ENCODE measurements at regions not wholly inside any gene's neighbourhood (a gene's known extent, or its start where the extent isn't known, plus 50 kb on each side); places are given as distances from the start of the nearest gene placed in this dataset.

GRCh38 chr2:137842430-137842829, 121.8 kb upstream of the HNMT start:
- DNase-seq (ENCODE audit: low spot score in 2 of 2) = no peak
- no peak for TF ChIP-seq POLR2AphosphoS5 (IDR thresholded peaks at IDR 0.05)
- TF ChIP-seq POLR2A (IDR thresholded peaks at IDR 0.05) = no peak
- no peak for TF ChIP-seq EP300 (IDR thresholded peaks at IDR 0.05)
- TF ChIP-seq CTCF (IDR thresholded peaks at IDR 0.05) = no peak
- Histone ChIP-seq H3K27ac (no peak overlapping the region), H3K4me3 (no peak overlapping the region), H3K27me3 (no peaks in the 10 kb centered on the region), H3K36me3 (no peaks in the 10 kb centered on the region), H3K4me1 (peaks cover 4% of the 10 kb centered on the region), H3K9me3 (no peaks in the 10 kb centered on the region)

- no peaks in the 10 kb centered on the region for H3K36me3 ChIP-seq
- H3K9me3 ChIP-seq = no peaks in the 10 kb centered on the region
- H3K4me1 ChIP-seq = peaks cover 7% of the 10 kb centered on the region
- no peak overlapping the region for H3K27ac ChIP-seq
- TF ChIP-seq POLR2AphosphoS5 (IDR thresholded peaks at IDR 0.05) (no peak), POLR2A (IDR thresholded peaks at IDR 0.05) (no peak), CTCF (IDR thresholded peaks at IDR 0.05) (no peak), EP300 (IDR thresholded peaks at IDR 0.05) (no peak)
- DNase-seq (ENCODE audit: low spot score in 2 of 2) = no peak
- H3K4me3 ChIP-seq = no peak overlapping the region
- H3K27me3 ChIP-seq = no peaks in the 10 kb centered on the region
- 82% methylated on average over 3 of the region's 3 CpGs for WGBS
These were observed 121.3 kb upstream of the HNMT start for GRCh38 chr2:137842952-137843351.

- H3K27me3 ChIP-seq = no peaks in the 10 kb centered on the region
- DNase-seq (ENCODE audit: low spot score in 2 of 2) = no peak
- TF ChIP-seq POLR2AphosphoS5 (IDR thresholded peaks at IDR 0.05) (no peak), EP300 (IDR thresholded peaks at IDR 0.05) (no peak), CTCF (IDR thresholded peaks at IDR 0.05) (no peak), POLR2A (IDR thresholded peaks at IDR 0.05) (no peak)
- no peaks in the 10 kb centered on the region for H3K9me3 ChIP-seq
- no peak overlapping the region for H3K27ac ChIP-seq
- no peak overlapping the region for H3K4me3 ChIP-seq
- H3K4me1 ChIP-seq = peaks cover 7% of the 10 kb centered on the region
- H3K36me3 ChIP-seq = no peaks in the 10 kb centered on the region
These were observed 118.9 kb upstream of the HNMT start for GRCh38 chr2:137845422-137845821.

GRCh38 chr2:137846993-137847392, 117.3 kb upstream of the HNMT start:
- no peak for DNase-seq (ENCODE audit: low spot score in 2 of 2)
- Histone ChIP-seq H3K9me3 (no peaks in the 10 kb centered on the region), H3K4me3 (no peak overlapping the region), H3K4me1 (peaks cover 7% of the 10 kb centered on the region), H3K27me3 (no peaks in the 10 kb centered on the region), H3K36me3 (no peaks in the 10 kb centered on the region), H3K27ac (no peak overlapping the region)
- no peak for TF ChIP-seq POLR2A (IDR thresholded peaks at IDR 0.05)
- TF ChIP-seq POLR2AphosphoS5 (IDR thresholded peaks at IDR 0.05) = no peak
- no peak for TF ChIP-seq EP300 (IDR thresholded peaks at IDR 0.05)
- no peak for TF ChIP-seq CTCF (IDR thresholded peaks at IDR 0.05)
- WGBS = 45% methylated on average over 2 of the region's 2 CpGs

GRCh38 chr2:137847443-137847842, 116.8 kb upstream of the HNMT start:
- no peak overlapping the region for H3K27ac ChIP-seq
- no peak overlapping the region for H3K4me3 ChIP-seq
- peaks cover 7% of the 10 kb centered on the region for H3K4me1 ChIP-seq
- no peaks in the 10 kb centered on the region for H3K27me3 ChIP-seq
- H3K9me3 ChIP-seq = no peaks in the 10 kb centered on the region
- no peak for DNase-seq (ENCODE audit: low spot score in 2 of 2)
- TF ChIP-seq POLR2AphosphoS5 (IDR thresholded peaks at IDR 0.05) = no peak
- no peak for TF ChIP-seq CTCF (IDR thresholded peaks at IDR 0.05)
- no peak for TF ChIP-seq POLR2A (IDR thresholded peaks at IDR 0.05)
- TF ChIP-seq EP300 (IDR thresholded peaks at IDR 0.05) = no peak
- H3K36me3 ChIP-seq = no peaks in the 10 kb centered on the region
